NCI-H1694 (cell line): ENCODE measurements at regions not wholly inside any gene's neighbourhood (a gene's known extent, or its start where the extent isn't known, plus 50 kb on each side); places are given as distances from the start of the nearest gene placed in this dataset.
"Not testable (repeated sequence)": the region's sequence is repeated elsewhere in the genome, so short reads cannot be mapped to it uniquely, and the experiment has no call there.

Experiments used
- DNase-seq: peaks from one replicate; lab custom pipeline; 2025; lab: John Stamatoyannopoulos, UW

GRCh38 chr12:87566918-87567317 lies 462.3 kb downstream of the C12orf50 start:
- not testable (repeated sequence) for DNase-seq

GRCh38 chr12:87556985-87557384 lies 472.2 kb downstream of the C12orf50 start:
- DNase-seq = no peak

- not testable (repeated sequence) for DNase-seq
These were observed 498.0 kb downstream of the C12orf50 start for GRCh38 chr12:87531213-87531612.

GRCh38 chr12:87529413-87529812 lies 499.8 kb downstream of the C12orf50 start:
- DNase-seq = no peak

GRCh38 chr12:87520968-87521367 lies 508.2 kb downstream of the C12orf50 start:
- no peak for DNase-seq

- no peak for DNase-seq
These were observed 510.7 kb downstream of the C12orf50 start for GRCh38 chr12:87518481-87518880.

GRCh38 chr12:87518036-87518435 lies 511.2 kb downstream of the C12orf50 start:
- DNase-seq = no peak

- DNase-seq = no peak
These were observed 515.5 kb downstream of the C12orf50 start for GRCh38 chr12:87513536-87514280.

- no peak for DNase-seq
These were observed 517.8 kb downstream of the C12orf50 start for GRCh38 chr12:87511371-87511770.

- DNase-seq = no peak
These were observed 519.9 kb downstream of the C12orf50 start for GRCh38 chr12:87509237-87509820.

GRCh38 chr12:87491598-87491997 lies 537.6 kb downstream of the C12orf50 start:
- no peak for DNase-seq

GRCh38 chr12:87491089-87491488 lies 538.1 kb downstream of the C12orf50 start:
- no peak for DNase-seq

- no peak for DNase-seq
These were observed 559.9 kb downstream of the C12orf50 start for GRCh38 chr12:87469295-87469694.

GRCh38 chr12:87467936-87468335 lies 561.3 kb downstream of the C12orf50 start:
- no peak for DNase-seq

GRCh38 chr12:87464565-87464964 lies 564.6 kb downstream of the C12orf50 start:
- DNase-seq = no peak

GRCh38 chr12:87444039-87444438 lies 585.2 kb downstream of the C12orf50 start:
- no peak for DNase-seq

GRCh38 chr12:87441511-87441910 lies 587.7 kb downstream of the C12orf50 start:
- no peak for DNase-seq

GRCh38 chr12:87439990-87440827 lies 589.0 kb downstream of the C12orf50 start:
- no peak for DNase-seq

GRCh38 chr12:87430444-87430843 lies 598.8 kb downstream of the C12orf50 start:
- no peak for DNase-seq

GRCh38 chr12:87428701-87429277 lies 600.4 kb downstream of the C12orf50 start:
- DNase-seq = no peak

- DNase-seq = no peak
These were observed 601.4 kb downstream of the C12orf50 start for GRCh38 chr12:87427770-87428169.

- DNase-seq = no peak
These were observed 603.2 kb downstream of the C12orf50 start for GRCh38 chr12:87425942-87426554.
